HAP-1 (cell line): ENCODE measurements at regions not wholly inside any gene's neighbourhood (a gene's known extent, or its start where the extent isn't known, plus 50 kb on each side); places are given as distances from the start of the nearest gene placed in this dataset.

ENCODE experiments used
- DNase-seq, 2 experiments: peaks; one replicate each; pipeline ENCODE4 v3.0.0-alpha.2; 2016 to 2020; ENCODE audit warnings: low spot score in 2 of 2
- H3K27me3 ChIP-seq: fragments of 250-450 bp; sonication (Bioruptor Pico); 2 replicates; pipeline ENCODE4 v1.5.1; 2020; ENCODE audit warnings: low read depth, mild to moderate bottlenecking, moderate library complexity
- H3K36me3 ChIP-seq: fragments of 250-450 bp; sonication (Bioruptor Pico); replicated peaks from 2 replicates; pipeline ENCODE4 v1.5.1; 2020; ENCODE audit warnings: mild to moderate bottlenecking
- H3K4me1 ChIP-seq: fragments of 250-450 bp; sonication (Bioruptor Pico); 2 replicates; pipeline ENCODE4 v1.5.1; 2020; ENCODE audit warnings: mild to moderate bottlenecking
- H3K4me3 ChIP-seq: fragments of 250-450 bp; sonication (Bioruptor Pico); 2 replicates; pipeline ENCODE4 v1.5.1; 2020; ENCODE audit warnings: mild to moderate bottlenecking, moderate library complexity
- H3K9me3 ChIP-seq: fragments of 250-450 bp; sonication (Bioruptor Pico); 2 replicates; pipeline ENCODE4 v1.5.1; 2020; ENCODE audit warnings: mild to moderate bottlenecking, moderate library complexity
- in situ Hi-C: fragments of 300-500 bp; cut with MboI; formaldehyde crosslinking; loops from 3 replicates; pipeline ENCODE4 v1.14.3; 2020; ENCODE audit warnings: low sequenced_read_pairs, inconsistent platforms, mixed read lengths

- DNase-seq: no peak
- in situ Hi-C loops: no loop called here
- no peaks in the 10 kb centered on the region for H3K36me3 ChIP-seq
- no peaks in the 10 kb centered on the region for H3K4me1 ChIP-seq
- no peaks in the 10 kb centered on the region for H3K27me3 ChIP-seq
- H3K4me3 ChIP-seq: no peak overlapping the region
- no peaks in the 10 kb centered on the region for H3K9me3 ChIP-seq
Measured at GRCh38 chr1:191890433-191891088, 267.7 kb upstream of the RGS18 start.

- Histone ChIP-seq H3K9me3 (no peaks in the 10 kb centered on the region), H3K27me3 (no peaks in the 10 kb centered on the region), H3K4me1 (no peaks in the 10 kb centered on the region), H3K4me3 (no peak overlapping the region), H3K36me3 (no peaks in the 10 kb centered on the region)
- DNase-seq: no peak
- in situ Hi-C loops: no loop called here
Measured at GRCh38 chr1:191892716-191893115, 265.5 kb upstream of the RGS18 start.

- in situ Hi-C loops: no loop called here
- H3K4me3 ChIP-seq: no peak overlapping the region
- H3K4me1 ChIP-seq: no peaks in the 10 kb centered on the region
- no peaks in the 10 kb centered on the region for H3K36me3 ChIP-seq
- DNase-seq: no peak
- no peaks in the 10 kb centered on the region for H3K9me3 ChIP-seq
- no peaks in the 10 kb centered on the region for H3K27me3 ChIP-seq
Measured at GRCh38 chr1:191895049-191895448, 263.2 kb upstream of the RGS18 start.

GRCh38 chr1:191895462-191896058, 262.7 kb upstream of the RGS18 start:
- Histone ChIP-seq H3K4me1 (no peaks in the 10 kb centered on the region), H3K36me3 (no peaks in the 10 kb centered on the region), H3K27me3 (no peaks in the 10 kb centered on the region), H3K4me3 (no peak overlapping the region), H3K9me3 (no peaks in the 10 kb centered on the region)
- in situ Hi-C loops: no loop called here
- DNase-seq: no peak

- Histone ChIP-seq H3K36me3 (no peaks in the 10 kb centered on the region), H3K4me1 (no peaks in the 10 kb centered on the region), H3K27me3 (no peaks in the 10 kb centered on the region), H3K9me3 (no peaks in the 10 kb centered on the region), H3K4me3 (no peak overlapping the region)
- DNase-seq: no peak
- in situ Hi-C loops: no loop called here
Measured at GRCh38 chr1:191897134-191897533, 261.1 kb upstream of the RGS18 start.

GRCh38 chr1:191901651-191902050, 256.6 kb upstream of the RGS18 start:
- Histone ChIP-seq H3K36me3 (no peaks in the 10 kb centered on the region), H3K4me3 (no peak overlapping the region), H3K9me3 (no peaks in the 10 kb centered on the region), H3K4me1 (no peaks in the 10 kb centered on the region), H3K27me3 (no peaks in the 10 kb centered on the region)
- no peak for DNase-seq
- in situ Hi-C loops: no loop called here

GRCh38 chr1:191904991-191905390, 253.3 kb upstream of the RGS18 start:
- H3K27me3 ChIP-seq: no peaks in the 10 kb centered on the region
- H3K4me3 ChIP-seq: no peak overlapping the region
- no peak for DNase-seq
- in situ Hi-C loops: no loop called here
- H3K4me1 ChIP-seq: no peaks in the 10 kb centered on the region
- H3K9me3 ChIP-seq: no peaks in the 10 kb centered on the region
- H3K36me3 ChIP-seq: no peaks in the 10 kb centered on the region

- H3K27me3 ChIP-seq: no peaks in the 10 kb centered on the region
- H3K36me3 ChIP-seq: no peaks in the 10 kb centered on the region
- no peaks in the 10 kb centered on the region for H3K4me1 ChIP-seq
- no peak overlapping the region for H3K4me3 ChIP-seq
- H3K9me3 ChIP-seq: no peaks in the 10 kb centered on the region
- DNase-seq: no peak
- in situ Hi-C loops: no loop called here
Measured at GRCh38 chr1:191905781-191906180, 252.5 kb upstream of the RGS18 start.

- no peak for DNase-seq
- Histone ChIP-seq H3K36me3 (no peaks in the 10 kb centered on the region), H3K27me3 (no peaks in the 10 kb centered on the region), H3K4me1 (no peaks in the 10 kb centered on the region), H3K9me3 (no peaks in the 10 kb centered on the region), H3K4me3 (no peak overlapping the region)
- in situ Hi-C loops: no loop called here
Measured at GRCh38 chr1:191907121-191907520, 251.1 kb upstream of the RGS18 start.

GRCh38 chr1:191910245-191910644, 248.0 kb upstream of the RGS18 start:
- in situ Hi-C loops: no loop called here
- no peak overlapping the region for H3K4me3 ChIP-seq
- H3K9me3 ChIP-seq: no peaks in the 10 kb centered on the region
- no peaks in the 10 kb centered on the region for H3K27me3 ChIP-seq
- no peak for DNase-seq
- H3K36me3 ChIP-seq: no peaks in the 10 kb centered on the region
- no peaks in the 10 kb centered on the region for H3K4me1 ChIP-seq

- Histone ChIP-seq H3K9me3 (no peaks in the 10 kb centered on the region), H3K27me3 (no peaks in the 10 kb centered on the region), H3K4me3 (no peak overlapping the region), H3K4me1 (no peaks in the 10 kb centered on the region), H3K36me3 (no peaks in the 10 kb centered on the region)
- no peak for DNase-seq
- in situ Hi-C loops: no loop called here
Measured at GRCh38 chr1:191912517-191912916, 245.7 kb upstream of the RGS18 start.

GRCh38 chr1:191913260-191913977, 244.8 kb upstream of the RGS18 start:
- H3K27me3 ChIP-seq: no peaks in the 10 kb centered on the region
- DNase-seq: no peak
- H3K9me3 ChIP-seq: no peaks in the 10 kb centered on the region
- H3K36me3 ChIP-seq: no peaks in the 10 kb centered on the region
- in situ Hi-C loops: no loop called here
- no peaks in the 10 kb centered on the region for H3K4me1 ChIP-seq
- H3K4me3 ChIP-seq: no peak overlapping the region

GRCh38 chr1:191929383-191929782, 228.9 kb upstream of the RGS18 start:
- no peaks in the 10 kb centered on the region for H3K27me3 ChIP-seq
- no peaks in the 10 kb centered on the region for H3K4me1 ChIP-seq
- no peaks in the 10 kb centered on the region for H3K9me3 ChIP-seq
- DNase-seq: no peak
- in situ Hi-C loops: no loop called here
- H3K36me3 ChIP-seq: no peaks in the 10 kb centered on the region
- no peak overlapping the region for H3K4me3 ChIP-seq

GRCh38 chr1:191943684-191944083, 214.6 kb upstream of the RGS18 start:
- H3K36me3 ChIP-seq: no peaks in the 10 kb centered on the region
- no peak overlapping the region for H3K4me3 ChIP-seq
- no peaks in the 10 kb centered on the region for H3K27me3 ChIP-seq
- no peaks in the 10 kb centered on the region for H3K4me1 ChIP-seq
- no peaks in the 10 kb centered on the region for H3K9me3 ChIP-seq
- in situ Hi-C loops: no loop called here
- DNase-seq: no peak
